ENCODE measurements at regions not wholly inside any gene's neighbourhood (a gene's known extent, or its start where the extent isn't known, plus 50 kb on each side); places are given as distances from the start of the nearest gene placed in this dataset.

- no peak overlapping the region for H3K4me3 ChIP-seq (replicated peaks; ENCODE audit: low read depth, low read length)
- DNase-seq (ENCODE audit: extremely low read depth, low read depth) = no peak
Observed at GRCh38 chr5:56512313-56512996, 279.3 kb upstream of the ANKRD55 start.

GRCh38 chr5:56511326-56511841 lies 278.3 kb upstream of the ANKRD55 start:
- TF ChIP-seq, protein P1, sequence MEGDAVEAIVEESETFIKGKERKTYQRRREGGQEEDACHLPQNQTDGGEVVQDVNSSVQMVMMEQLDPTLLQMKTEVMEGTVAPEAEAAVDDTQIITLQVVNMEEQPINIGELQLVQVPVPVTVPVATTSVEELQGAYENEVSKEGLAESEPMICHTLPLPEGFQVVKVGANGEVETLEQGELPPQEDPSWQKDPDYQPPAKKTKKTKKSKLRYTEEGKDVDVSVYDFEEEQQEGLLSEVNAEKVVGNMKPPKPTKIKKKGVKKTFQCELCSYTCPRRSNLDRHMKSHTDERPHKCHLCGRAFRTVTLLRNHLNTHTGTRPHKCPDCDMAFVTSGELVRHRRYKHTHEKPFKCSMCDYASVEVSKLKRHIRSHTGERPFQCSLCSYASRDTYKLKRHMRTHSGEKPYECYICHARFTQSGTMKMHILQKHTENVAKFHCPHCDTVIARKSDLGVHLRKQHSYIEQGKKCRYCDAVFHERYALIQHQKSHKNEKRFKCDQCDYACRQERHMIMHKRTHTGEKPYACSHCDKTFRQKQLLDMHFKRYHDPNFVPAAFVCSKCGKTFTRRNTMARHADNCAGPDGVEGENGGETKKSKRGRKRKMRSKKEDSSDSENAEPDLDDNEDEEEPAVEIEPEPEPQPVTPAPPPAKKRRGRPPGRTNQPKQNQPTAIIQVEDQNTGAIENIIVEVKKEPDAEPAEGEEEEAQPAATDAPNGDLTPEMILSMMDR (IDR thresholded peaks at IDR 0.05; ENCODE audit: low read depth, low read length, missing control alignments) = no peak
- DNase-seq (ENCODE audit: extremely low read depth, low read depth) = no peak
- no peak overlapping the region for H3K4me3 ChIP-seq (replicated peaks; ENCODE audit: low read depth, low read length)

More at GRCh38 chr5:56512313-56512996, 279.3 kb upstream of the ANKRD55 start:
- TF ChIP-seq, protein P1 (IDR thresholded peaks at IDR 0.05; ENCODE audit: low read depth, low read length, missing control alignments) = no peak

DNA sequence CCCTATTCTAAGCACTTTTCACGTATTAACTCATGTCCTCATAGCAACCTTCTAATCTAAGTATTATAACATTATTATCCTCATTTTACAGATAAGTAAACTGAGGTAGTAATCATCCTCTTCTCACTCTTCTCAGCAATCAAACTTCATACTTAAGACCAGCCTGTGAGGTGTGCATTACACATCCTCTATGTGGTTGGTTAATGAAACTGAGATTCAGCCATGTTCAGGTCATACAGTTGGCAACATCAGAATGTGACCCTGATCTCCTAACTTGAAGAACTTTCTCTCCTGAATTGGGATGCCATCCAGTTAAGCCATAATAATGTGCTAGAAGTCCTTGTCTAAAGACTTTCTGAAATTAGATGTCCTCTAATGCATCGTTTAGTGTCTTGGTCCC lies 275.1 kb upstream of the ANKRD55 start:
- H3K4me3 ChIP-seq (replicated peaks; ENCODE audit: low read depth, low read length) = no peak overlapping the region
- TF ChIP-seq, protein P1 (IDR thresholded peaks at IDR 0.05; ENCODE audit: low read depth, low read length, missing control alignments) = no peak
- DNase-seq (ENCODE audit: extremely low read depth, low read depth) = no peak

- H3K4me3 ChIP-seq (replicated peaks; ENCODE audit: low read depth, low read length) = no peak overlapping the region
- TF ChIP-seq, protein P1 (IDR thresholded peaks at IDR 0.05; ENCODE audit: low read depth, low read length, missing control alignments) = no peak
- DNase-seq (ENCODE audit: extremely low read depth, low read depth) = no peak
Observed at GRCh38 chr5:56507351-56507930, 274.3 kb upstream of the ANKRD55 start.

- DNase-seq (ENCODE audit: extremely low read depth, low read depth) = no peak
- TF ChIP-seq, protein P1 (IDR thresholded peaks at IDR 0.05; ENCODE audit: low read depth, low read length, missing control alignments) = no peak
- no peak overlapping the region for H3K4me3 ChIP-seq (replicated peaks; ENCODE audit: low read depth, low read length)
Observed at GRCh38 chr5:56506211-56506965, 273.3 kb upstream of the ANKRD55 start.

- TF ChIP-seq, protein P1 (IDR thresholded peaks at IDR 0.05; ENCODE audit: low read depth, low read length, missing control alignments) = no peak
- no peak for DNase-seq (ENCODE audit: extremely low read depth, low read depth)
- H3K4me3 ChIP-seq (replicated peaks; ENCODE audit: low read depth, low read length) = no peak overlapping the region
Observed at GRCh38 chr5:56503929-56504328, 270.8 kb upstream of the ANKRD55 start.
